Activated CD4-positive, alpha-beta T cell treated with anti-CD3 and anti-CD28 coated beads for 36 hours (primary cell): ENCODE measurements at regions not wholly inside any gene's neighbourhood (a gene's known extent, or its start where the extent isn't known, plus 50 kb on each side); places are given as distances from the start of the nearest gene placed in this dataset.

Experiments used
- ATAC-seq: fragments of 200-7000 bp; cut with Tn5 transposase; one replicate; pipeline ENCODE4 v1.10.0; 2021; ENCODE audit warnings: mild to moderate bottlenecking, moderate library complexity
- CTCF ChIA-PET: fragments of 350-600 bp; sonication (Branson Sonifier 250); formaldehyde crosslinking; loops from one replicate; lab custom pipeline; 2021; ENCODE audit warnings: antibody characterized with exemption; lab: Charles Lee
- POLR2A ChIA-PET: fragments of 350-600 bp; sonication (Branson Sonifier 250); formaldehyde crosslinking; loops from one replicate; lab custom pipeline; 2021; ENCODE audit warnings: antibody characterized with exemption, inconsistent platforms; lab: Charles Lee
- DNase-seq: peaks from one replicate; pipeline ENCODE4 v3.0.0-alpha.2; 2020
- H3K27ac Mint-ChIP-seq: one replicate; pipeline ENCODE4 v1.8.0; 2021; ENCODE audit warnings: mixed read lengths
- H3K27me3 Mint-ChIP-seq: one replicate; pipeline ENCODE4 v1.8.0; 2021; ENCODE audit warnings: mixed read lengths
- H3K36me3 Mint-ChIP-seq: one replicate; pipeline ENCODE4 v1.8.0; 2021; ENCODE audit warnings: low read depth, mixed read lengths
- H3K4me1 Mint-ChIP-seq: one replicate; pipeline ENCODE4 v1.8.0; 2021; ENCODE audit warnings: mixed read lengths
- H3K4me3 Mint-ChIP-seq: one replicate; pipeline ENCODE4 v1.8.0; 2021; ENCODE audit warnings: mild to moderate bottlenecking, moderate library complexity, mixed read lengths
- H3K9me3 Mint-ChIP-seq: one replicate; pipeline ENCODE4 v1.8.0; 2021; ENCODE audit warnings: low read depth, mixed read lengths
- intact Hi-C, 2 experiments: fragments of 100-400 bp; cut with DNase I in 1 of 2; cut with micrococcal nuclease in 1 of 2; formaldehyde crosslinking; loops; one replicate each; pipeline versions ENCODE4 v1.14.2 to v1.15.1; 2022 to 2024; cut with DNase I, micrococcal nuclease

GRCh38 chr10:133035952-133036351, 51.8 kb upstream of the ADGRA1 start:
- H3K27me3 Mint-ChIP-seq, result peaks cover 5% of the 10 kb centered on the region
- ChIA-PET POLR2A (no interaction called here), CTCF (no interaction called here)
- H3K4me1 Mint-ChIP-seq, result no peaks in the 10 kb centered on the region
- no peak for DNase-seq
- no peaks in the 10 kb centered on the region for H3K9me3 Mint-ChIP-seq
- no peak for ATAC-seq
- H3K27ac Mint-ChIP-seq, result no peak overlapping the region
- intact Hi-C loops, result no loop called here
- no peak overlapping the region for H3K4me3 Mint-ChIP-seq
- H3K36me3 Mint-ChIP-seq, result no peaks in the 10 kb centered on the region

- CTCF ChIA-PET, result no interaction called here
- intact Hi-C loops, result no loop called here
- H3K36me3 Mint-ChIP-seq, result no peaks in the 10 kb centered on the region
- ATAC-seq (no peak), DNase-seq (no peak)
- no peaks in the 10 kb centered on the region for H3K4me1 Mint-ChIP-seq
- peaks cover 3% of the 10 kb centered on the region for H3K27me3 Mint-ChIP-seq
- POLR2A ChIA-PET, result no interaction called here
- no peaks in the 10 kb centered on the region for H3K9me3 Mint-ChIP-seq
- H3K27ac Mint-ChIP-seq, result no peak overlapping the region
- no peak overlapping the region for H3K4me3 Mint-ChIP-seq
Observed at GRCh38 chr10:133034762-133035161, 53.0 kb upstream of the ADGRA1 start.

- CTCF ChIA-PET, result no interaction called here
- H3K4me3 Mint-ChIP-seq, result no peak overlapping the region
- peaks cover 3% of the 10 kb centered on the region for H3K27me3 Mint-ChIP-seq
- no peaks in the 10 kb centered on the region for H3K36me3 Mint-ChIP-seq
- DNase-seq (no peak), ATAC-seq (no peak)
- intact Hi-C loops, result no loop called here
- no peak overlapping the region for H3K27ac Mint-ChIP-seq
- no peaks in the 10 kb centered on the region for H3K4me1 Mint-ChIP-seq
- POLR2A ChIA-PET, result no interaction called here
- no peaks in the 10 kb centered on the region for H3K9me3 Mint-ChIP-seq
Observed at GRCh38 chr10:133034092-133034491, 53.6 kb upstream of the ADGRA1 start.

GRCh38 chr10:133033742-133034048, 54.0 kb upstream of the ADGRA1 start:
- CTCF ChIA-PET, result no interaction called here
- H3K27me3 Mint-ChIP-seq, result peaks cover 2% of the 10 kb centered on the region
- H3K4me3 Mint-ChIP-seq, result no peak overlapping the region
- H3K4me1 Mint-ChIP-seq, result no peaks in the 10 kb centered on the region
- no peak for DNase-seq
- no peaks in the 10 kb centered on the region for H3K9me3 Mint-ChIP-seq
- no peak overlapping the region for H3K27ac Mint-ChIP-seq
- POLR2A ChIA-PET, result no interaction called here
- intact Hi-C loops, result no loop called here
- H3K36me3 Mint-ChIP-seq, result no peaks in the 10 kb centered on the region
- ATAC-seq, result no peak

- H3K27ac Mint-ChIP-seq, result no peak overlapping the region
- ATAC-seq, result no peak
- H3K36me3 Mint-ChIP-seq, result no peaks in the 10 kb centered on the region
- H3K4me1 Mint-ChIP-seq, result no peaks in the 10 kb centered on the region
- H3K4me3 Mint-ChIP-seq, result no peak overlapping the region
- DNase-seq, result no peak
- H3K27me3 Mint-ChIP-seq, result no peaks in the 10 kb centered on the region
- H3K9me3 Mint-ChIP-seq, result no peaks in the 10 kb centered on the region
- ChIA-PET POLR2A (no interaction called here), CTCF (no interaction called here)
- intact Hi-C loops, result no loop called here
Observed at GRCh38 chr10:133032976-133033741, 54.6 kb upstream of the ADGRA1 start.

- intact Hi-C loops, result no loop called here
- H3K4me1 Mint-ChIP-seq, result no peaks in the 10 kb centered on the region
- POLR2A ChIA-PET, result no interaction called here
- H3K27ac Mint-ChIP-seq, result no peak overlapping the region
- H3K36me3 Mint-ChIP-seq, result no peaks in the 10 kb centered on the region
- CTCF ChIA-PET, result no interaction called here
- DNase-seq (no peak), ATAC-seq (no peak)
- no peaks in the 10 kb centered on the region for H3K9me3 Mint-ChIP-seq
- no peak overlapping the region for H3K4me3 Mint-ChIP-seq
- H3K27me3 Mint-ChIP-seq, result peaks cover 3% of the 10 kb centered on the region
Observed at GRCh38 chr10:133032231-133032630, 55.5 kb upstream of the ADGRA1 start.

GRCh38 chr10:133031541-133032125, 56.1 kb upstream of the ADGRA1 start:
- intact Hi-C loops, result no loop called here
- Mint-ChIP-seq H3K36me3 (no peaks in the 10 kb centered on the region), H3K27me3 (peaks cover 3% of the 10 kb centered on the region), H3K4me3 (no peak overlapping the region), H3K27ac (no peak overlapping the region), H3K4me1 (no peaks in the 10 kb centered on the region), H3K9me3 (no peaks in the 10 kb centered on the region)
- DNase-seq, result no peak
- ChIA-PET CTCF (no interaction called here), POLR2A (no interaction called here)
- no peak for ATAC-seq

GRCh38 chr10:133030781-133031180, 56.9 kb upstream of the ADGRA1 start:
- ChIA-PET CTCF (interaction anchor here (0.6 kb wide), 1 partner anchor 82 kb away, joined by 3 read pairs; no protein-coding TSS in a partner anchor), POLR2A (no interaction called here)
- Mint-ChIP-seq H3K9me3 (no peaks in the 10 kb centered on the region), H3K4me3 (no peak overlapping the region), H3K27me3 (peaks cover 3% of the 10 kb centered on the region), H3K36me3 (no peaks in the 10 kb centered on the region), H3K27ac (no peak overlapping the region), H3K4me1 (no peaks in the 10 kb centered on the region)
- DNase-seq (no peak), ATAC-seq (no peak)
- intact Hi-C loops, result no loop called here

- Mint-ChIP-seq H3K9me3 (no peaks in the 10 kb centered on the region), H3K27me3 (peaks cover 3% of the 10 kb centered on the region), H3K4me3 (no peak overlapping the region), H3K27ac (no peak overlapping the region), H3K4me1 (no peaks in the 10 kb centered on the region), H3K36me3 (no peaks in the 10 kb centered on the region)
- ATAC-seq (no peak), DNase-seq (no peak)
- POLR2A ChIA-PET, result no interaction called here
- intact Hi-C loops, result no loop called here
- CTCF ChIA-PET, result interaction anchor here (0.6 kb wide), 1 partner anchor 83 kb away, joined by 3 read pairs; no protein-coding TSS in a partner anchor
Observed at GRCh38 chr10:133030126-133030525, 57.6 kb upstream of the ADGRA1 start.

GRCh38 chr10:133028956-133029355, 58.8 kb upstream of the ADGRA1 start:
- ChIA-PET CTCF (interaction anchor here (1.1 kb wide), 1 partner anchor 89 kb away, joined by 5 read pairs; no protein-coding TSS in a partner anchor), POLR2A (no interaction called here)
- DNase-seq (no peak), ATAC-seq (no peak)
- Mint-ChIP-seq H3K4me3 (no peak overlapping the region), H3K9me3 (no peaks in the 10 kb centered on the region), H3K27me3 (peaks cover 3% of the 10 kb centered on the region), H3K36me3 (no peaks in the 10 kb centered on the region), H3K4me1 (no peaks in the 10 kb centered on the region), H3K27ac (no peak overlapping the region)
- intact Hi-C loops, result no loop called here

- intact Hi-C loops, result no loop called here
- Mint-ChIP-seq H3K27ac (no peak overlapping the region), H3K27me3 (peaks cover 3% of the 10 kb centered on the region), H3K4me3 (no peak overlapping the region), H3K9me3 (no peaks in the 10 kb centered on the region), H3K36me3 (no peaks in the 10 kb centered on the region), H3K4me1 (no peaks in the 10 kb centered on the region)
- ChIA-PET CTCF (interaction anchor here (1.1 kb wide), 1 partner anchor 88 kb away, joined by 5 read pairs; no protein-coding TSS in a partner anchor), POLR2A (no interaction called here)
- ATAC-seq (no peak), DNase-seq (no peak)
Observed at GRCh38 chr10:133028158-133028557, 59.6 kb upstream of the ADGRA1 start.

- no peaks in the 10 kb centered on the region for H3K36me3 Mint-ChIP-seq
- ATAC-seq, result no peak
- POLR2A ChIA-PET, result no interaction called here
Observed at GRCh38 chr10:133027482-133027881, 60.2 kb upstream of the ADGRA1 start.

More at GRCh38 chr10:133027482-133027881, 60.2 kb upstream of the ADGRA1 start:
- no peak overlapping the region for H3K4me3 Mint-ChIP-seq
- intact Hi-C loops, result no loop called here
- no peaks in the 10 kb centered on the region for H3K9me3 Mint-ChIP-seq
- CTCF ChIA-PET, result no interaction called here
- no peaks in the 10 kb centered on the region for H3K4me1 Mint-ChIP-seq
- DNase-seq, result no peak
- H3K27me3 Mint-ChIP-seq, result peaks cover 3% of the 10 kb centered on the region
- no peak overlapping the region for H3K27ac Mint-ChIP-seq
